NCI-H2171 (cell line): ENCODE measurements at regions not wholly inside any gene's neighbourhood (a gene's known extent, or its start where the extent isn't known, plus 50 kb on each side); places are given as distances from the start of the nearest gene placed in this dataset.

Experiments used
- DNase-seq: peaks from one replicate; lab custom pipeline; 2025; lab: John Stamatoyannopoulos, UW

DNA sequence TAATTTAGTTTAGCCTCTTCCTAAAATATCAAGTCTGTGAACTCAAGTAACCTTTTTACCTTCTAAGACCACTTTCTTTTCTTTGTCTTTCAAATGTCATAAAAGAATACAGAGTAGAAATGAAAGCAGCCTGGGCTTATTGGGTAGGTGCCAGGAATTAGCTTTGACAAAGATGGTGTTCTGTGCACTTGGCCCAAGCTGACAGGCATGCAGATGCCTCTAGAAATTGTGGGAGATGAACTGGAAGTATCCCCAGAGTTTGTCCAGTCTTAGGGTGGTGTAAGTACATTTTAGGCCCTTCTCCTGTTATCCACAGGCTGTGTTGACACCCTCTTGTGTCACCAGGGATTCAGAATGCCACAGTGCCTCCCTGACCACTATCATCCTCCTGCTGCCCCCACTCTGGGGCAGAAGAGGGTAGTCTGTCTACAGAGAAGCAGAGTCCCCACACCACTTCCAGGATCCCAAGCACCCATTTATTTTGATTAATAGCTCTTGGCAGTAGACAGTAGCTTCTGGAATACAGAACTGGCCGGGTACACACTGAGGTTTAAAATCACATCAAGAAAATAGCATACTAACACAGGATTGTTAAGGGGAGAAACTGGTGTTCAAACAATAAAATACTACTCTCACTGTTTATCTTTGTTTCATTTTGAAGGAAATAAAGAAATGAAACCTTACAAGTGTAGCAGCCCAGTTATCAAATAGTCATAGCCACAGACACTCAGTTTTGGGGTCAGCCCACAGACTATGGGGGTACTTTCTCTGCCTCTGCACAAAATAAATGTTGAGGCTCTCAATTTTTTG, 343.2 kb downstream of the KCNRG start:
- no peak for DNase-seq

GRCh38 chr13:50359041-50359367, 343.8 kb downstream of the KCNRG start:
- DNase-seq = no peak

- DNase-seq = no peak
Observed at GRCh38 chr13:50359779-50360178, 344.5 kb downstream of the KCNRG start.

DNA sequence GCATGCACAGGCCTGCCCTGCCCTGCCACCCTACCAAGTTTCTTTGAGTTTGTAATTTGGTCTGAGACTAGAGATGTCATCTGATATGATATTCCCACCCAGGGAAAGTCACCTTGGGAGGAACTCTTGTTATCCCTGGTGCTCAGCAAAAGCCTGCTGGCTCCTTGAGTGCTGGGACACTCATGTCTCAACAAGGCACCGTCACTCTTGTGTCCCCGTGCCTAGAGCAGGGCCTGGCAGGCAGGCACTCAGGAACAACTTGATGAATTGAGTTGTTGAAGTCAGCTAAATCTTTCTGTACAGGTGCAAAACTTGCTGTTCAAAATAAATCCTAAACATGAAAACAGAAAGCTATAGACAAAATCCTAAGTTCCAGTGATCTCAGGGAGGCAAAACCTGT, 345.4 kb downstream of the KCNRG start:
- no peak for DNase-seq

DNA sequence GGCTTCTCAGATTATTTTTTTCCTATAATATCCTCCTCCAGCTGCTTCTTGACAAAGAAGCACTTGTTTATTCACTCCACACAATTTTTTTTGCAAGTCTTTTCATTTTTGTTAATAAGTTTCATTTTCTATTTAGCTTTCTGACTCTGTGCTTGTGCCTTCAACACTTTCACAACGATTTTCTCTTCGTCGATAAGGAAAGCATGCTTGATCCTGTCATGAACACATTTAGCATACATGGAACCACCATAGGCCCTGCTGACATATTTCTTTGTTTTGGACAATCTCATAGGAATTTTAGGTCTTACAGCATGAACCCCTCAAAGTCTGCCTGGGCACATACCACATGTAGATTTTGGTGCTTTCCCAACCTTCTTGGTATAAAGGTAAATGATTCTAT, 346.0 kb downstream of the KCNRG start:
- DNase-seq = no peak

- no peak for DNase-seq
Observed at GRCh38 chr13:50365408-50366391, 350.5 kb downstream of the KCNRG start.

DNA sequence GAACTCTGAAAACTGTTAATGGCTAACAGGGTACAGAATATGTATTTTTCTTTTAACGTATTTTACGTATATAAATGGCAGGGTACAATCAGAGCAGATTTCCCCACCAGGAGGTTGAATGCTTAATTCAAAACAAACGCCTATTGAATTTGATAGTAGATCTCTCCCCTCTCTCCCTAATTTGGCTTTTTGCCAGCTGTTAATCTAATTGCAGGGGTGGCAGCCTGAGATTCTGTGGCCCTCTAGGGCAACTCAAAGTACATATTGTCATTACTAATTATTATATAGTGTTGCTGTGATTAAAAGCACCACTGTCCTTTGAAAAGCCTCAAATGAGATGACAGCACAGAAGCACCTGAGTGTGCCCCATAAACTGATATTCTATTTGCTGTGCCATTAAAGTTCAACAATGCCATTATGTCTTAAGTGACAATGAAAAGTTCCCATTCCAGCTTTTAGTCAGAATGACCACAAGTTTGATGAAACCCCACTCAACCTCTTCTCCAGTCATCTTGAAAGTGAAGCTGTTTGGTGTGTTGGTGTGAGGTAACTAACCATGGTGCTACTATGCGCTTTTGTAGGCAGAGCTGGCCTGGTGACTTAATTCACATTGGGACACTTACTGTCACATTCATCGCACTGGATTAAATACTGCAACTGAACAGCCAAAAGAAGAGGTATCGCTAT, 351.4 kb downstream of the KCNRG start:
- no peak for DNase-seq

DNA sequence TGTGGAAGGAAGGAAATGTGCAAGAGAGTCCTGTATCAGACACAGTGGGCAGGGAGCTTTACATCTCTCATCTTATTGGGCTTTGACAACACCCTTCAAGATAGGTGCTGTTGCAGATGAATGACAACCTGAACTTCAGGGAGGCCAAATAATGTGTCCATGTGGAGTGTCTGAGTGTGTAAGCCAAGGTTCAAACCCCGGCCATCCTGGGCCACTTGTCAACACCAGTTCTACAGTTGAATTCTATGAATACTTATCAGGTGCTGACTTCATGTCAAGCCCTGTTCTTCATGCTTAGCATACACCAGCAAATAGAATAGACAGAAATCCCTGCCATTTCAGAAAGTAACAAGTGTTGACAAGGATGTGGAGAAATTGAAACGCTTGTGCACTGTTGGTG, 354.4 kb downstream of the KCNRG start:
- no peak for DNase-seq

DNA sequence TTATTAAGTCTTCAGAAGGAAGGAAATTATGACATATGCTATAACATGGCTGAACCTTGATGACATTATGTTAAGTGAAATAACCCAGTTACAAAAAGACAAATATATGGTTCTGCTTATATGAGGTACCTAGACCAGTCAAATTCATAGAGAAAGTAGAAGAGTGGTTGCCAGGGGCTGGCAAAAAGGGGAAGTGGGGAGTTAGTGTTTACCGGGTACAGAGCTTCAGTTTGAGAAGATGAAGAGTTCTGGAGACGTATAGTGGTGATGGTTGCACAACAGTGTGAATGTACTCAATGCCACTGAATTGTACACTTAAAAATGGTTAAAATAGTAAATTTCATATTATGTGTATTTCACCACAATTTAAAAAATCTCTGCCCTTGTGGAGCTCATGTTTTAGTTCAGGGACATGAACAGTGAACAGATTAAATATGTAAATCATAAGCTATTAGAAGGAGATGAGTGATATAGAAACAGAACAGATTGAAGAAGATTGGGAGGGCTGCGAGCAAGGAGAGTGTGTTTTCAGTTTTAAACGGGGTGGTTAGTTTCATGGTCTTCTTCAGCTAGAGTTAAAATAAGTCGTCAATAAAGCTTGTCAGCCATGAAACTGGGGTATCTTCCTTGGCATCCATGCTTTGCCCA, 355.2 kb downstream of the KCNRG start:
- no peak for DNase-seq

DNA sequence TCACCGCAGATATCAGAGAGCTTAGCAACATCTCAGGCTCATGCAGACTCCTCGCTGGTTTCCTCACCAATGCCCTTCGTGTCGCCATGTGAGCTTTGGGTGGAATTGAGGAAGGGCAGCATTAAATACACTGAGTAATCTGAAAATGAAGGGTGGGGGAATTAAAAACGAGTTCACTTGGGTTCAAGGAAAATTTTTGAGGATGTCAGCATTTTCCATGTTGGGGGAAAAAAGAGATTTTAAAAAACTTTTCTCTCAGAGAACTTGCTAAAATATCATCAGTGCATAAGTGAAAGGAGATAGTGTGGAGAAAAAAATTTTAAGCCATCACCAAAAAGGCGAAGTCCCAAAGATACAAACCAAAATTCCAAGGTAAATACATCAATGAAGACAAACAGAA, 359.3 kb downstream of the KCNRG start:
- no peak for DNase-seq

DNA sequence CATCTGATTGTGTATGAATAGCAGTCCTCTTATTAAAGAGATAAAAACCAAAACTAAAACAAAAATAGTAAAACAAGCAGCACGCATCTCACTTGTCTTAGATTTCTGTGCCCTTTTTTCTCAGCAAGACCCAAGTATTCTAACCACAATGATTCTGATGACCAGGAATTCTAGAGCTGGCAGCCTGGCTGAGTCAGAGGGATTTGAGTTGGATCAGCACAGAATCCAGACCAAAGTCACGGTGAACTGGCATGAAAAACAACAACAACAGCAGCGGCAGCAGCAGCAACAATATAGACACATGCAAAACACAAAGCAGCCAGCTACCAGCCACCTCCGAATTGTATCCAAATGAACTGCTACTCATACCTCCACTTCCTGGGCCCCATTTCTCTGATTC, 360.5 kb downstream of the KCNRG start:
- no peak for DNase-seq

DNA sequence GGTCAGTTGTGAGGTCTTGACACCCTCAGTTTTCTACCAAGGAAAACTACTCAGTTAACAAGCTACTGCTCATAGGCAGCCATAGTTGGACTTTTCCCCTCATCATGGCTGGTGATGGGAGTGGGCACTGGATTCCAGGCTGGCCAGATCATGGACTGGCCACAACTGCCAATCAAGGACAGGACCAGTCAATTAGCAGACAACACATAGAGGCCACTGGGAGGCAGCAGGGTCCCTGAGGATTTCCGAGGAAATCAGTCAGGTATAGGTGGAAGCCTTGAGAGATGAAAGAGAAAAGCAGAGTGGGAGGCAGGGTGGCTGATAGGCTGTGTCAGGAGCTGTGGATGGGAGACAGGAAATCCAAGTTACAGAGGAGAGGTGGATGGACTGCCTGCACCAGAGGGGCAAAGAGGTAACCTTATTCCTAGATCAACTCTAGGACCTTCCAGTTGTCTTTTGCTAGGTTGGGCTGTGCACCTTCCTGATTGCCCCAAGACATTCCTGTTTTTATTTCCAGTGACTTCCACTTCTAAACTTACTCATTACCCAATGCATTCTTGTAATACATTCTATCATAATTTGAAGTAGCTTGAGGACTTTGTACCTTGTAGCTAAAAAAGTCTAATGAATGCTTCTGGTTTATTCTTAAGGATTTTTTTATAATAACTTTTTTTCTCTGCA, 361.8 kb downstream of the KCNRG start:
- DNase-seq = no peak

DNA sequence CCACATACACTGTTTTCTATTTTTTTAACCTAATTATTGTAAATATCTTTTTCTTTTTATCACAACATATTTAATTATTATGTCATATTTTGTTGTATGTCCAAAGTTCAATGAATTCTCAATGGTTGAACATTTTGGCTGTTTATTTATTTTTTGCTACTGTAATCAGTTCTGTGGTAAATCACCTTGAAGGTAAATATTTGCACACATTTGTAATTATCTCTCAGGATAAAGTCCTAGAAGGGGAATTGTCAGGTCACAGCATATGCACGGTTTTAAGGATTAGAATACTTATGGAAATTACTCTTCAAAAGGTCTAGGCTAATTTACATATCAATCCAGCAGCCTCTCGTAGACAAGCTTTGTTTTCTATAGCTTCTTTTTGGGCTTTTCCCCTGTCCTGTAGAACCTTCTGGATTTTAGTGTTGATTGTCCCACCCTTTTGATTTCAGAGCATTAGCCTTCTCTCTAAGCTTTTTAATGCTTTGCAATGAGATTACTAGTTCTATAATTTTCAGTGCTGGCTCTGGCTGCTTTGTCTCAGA, 362.6 kb downstream of the KCNRG start:
- no peak for DNase-seq

DNA sequence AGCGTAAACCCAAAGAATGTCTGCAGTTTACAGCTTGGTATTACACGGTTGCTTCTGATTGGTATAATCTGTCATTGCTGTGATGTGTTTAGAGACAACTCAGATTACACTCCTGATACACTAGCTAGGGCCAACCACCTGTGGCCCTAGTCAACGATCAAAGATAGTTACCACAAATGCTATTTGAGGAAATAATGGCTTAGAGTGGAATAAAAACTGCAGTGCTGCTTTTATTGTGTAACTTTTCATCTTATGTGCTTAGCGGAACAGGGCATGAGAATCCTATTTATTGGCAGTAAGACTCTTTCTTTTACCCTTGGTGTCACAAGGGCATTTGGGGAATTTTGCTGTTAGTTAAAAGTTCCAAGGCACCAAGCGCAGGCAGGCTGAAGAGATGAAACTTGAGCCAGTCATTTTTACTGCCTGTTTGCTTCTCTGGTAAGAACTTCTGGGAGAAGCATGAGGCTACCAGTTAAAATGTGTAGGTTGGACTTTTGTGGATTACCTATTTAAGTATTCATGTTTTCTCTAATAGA, 363.3 kb downstream of the KCNRG start:
- DNase-seq = no peak

GRCh38 chr13:50379584-50379983, 364.3 kb downstream of the KCNRG start:
- DNase-seq = no peak

DNA sequence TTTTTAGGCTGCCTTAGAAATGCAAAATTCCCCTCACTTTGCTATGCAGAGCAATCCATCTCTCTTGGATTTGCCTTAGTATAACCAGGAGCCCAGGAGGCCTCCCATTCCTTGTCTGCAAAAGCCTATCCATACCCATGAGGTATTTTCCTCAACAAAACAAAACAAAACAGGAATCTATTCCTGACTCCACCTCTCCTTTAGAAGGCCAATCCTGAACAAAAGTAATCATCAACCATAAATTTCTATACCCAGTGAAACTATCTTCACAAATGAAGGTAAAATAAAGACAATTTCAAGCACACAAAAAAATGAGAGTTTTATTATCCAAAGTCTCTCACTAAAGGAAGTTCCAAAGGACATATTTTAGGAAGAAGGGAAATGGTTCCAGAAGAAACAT, 365.7 kb downstream of the KCNRG start:
- DNase-seq = no peak

GRCh38 chr13:50382511-50382910, 367.3 kb downstream of the KCNRG start:
- no peak for DNase-seq

- no peak for DNase-seq
Observed at GRCh38 chr13:50382951-50383350, 367.7 kb downstream of the KCNRG start.

- no peak for DNase-seq
Observed at GRCh38 chr13:50384724-50385123, 369.5 kb downstream of the KCNRG start.

- peak; percentile 40 for DNase-seq
Observed at GRCh38 chr13:50386541-50387050, 371.4 kb downstream of the KCNRG start.
